Neural progenitor cell (in vitro differentiated cells): ENCODE measurements at regions not wholly inside any gene's neighbourhood (a gene's known extent, or its start where the extent isn't known, plus 50 kb on each side); places are given as distances from the start of the nearest gene placed in this dataset.
A peak's percentile ranks its signal among the peaks of the same experiment; 100 is the strongest.

Source experiments
- DNase-seq: peaks from one replicate; pipeline ENCODE4 v3.0.0-alpha.2; 2016; ENCODE audit warnings: low spot score
- H2AFZ ChIP-seq: fragments of 200-600 bp; sonication (generic); replicated peaks from 2 replicates; pipeline ENCODE4 v1.6.1; 2016; ENCODE audit warnings: antibody characterized with exemption
- H3F3A ChIP-seq: fragments of 200-600 bp; sonication (generic); 2 replicates; pipeline ENCODE4 v1.6.1; 2016; ENCODE audit warnings: antibody characterized with exemption, low read depth
- H3K27ac ChIP-seq: fragments of 200-600 bp; sonication (generic); 2 replicates; pipeline ENCODE4 v1.5.1; 2016; ENCODE audit warnings: mild to moderate bottlenecking
- H3K27me3 ChIP-seq: fragments of 200-600 bp; sonication (generic); 2 replicates; pipeline ENCODE4 v1.6.1; 2016; ENCODE audit warnings: mild to moderate bottlenecking, moderate library complexity
- H3K36me3 ChIP-seq: fragments of 200-600 bp; sonication (generic); 2 replicates; pipeline ENCODE4 v1.5.1; 2016
- H3K4me1 ChIP-seq: fragments of 200-600 bp; sonication (generic); 2 replicates; pipeline ENCODE4 v1.6.1; 2016; ENCODE audit warnings: mixed run types
- H3K4me2 ChIP-seq: fragments of 200-600 bp; sonication (generic); 2 replicates; pipeline ENCODE4 v1.6.1; 2016
- H3K4me3 ChIP-seq: fragments of 200-600 bp; sonication (generic); 2 replicates; pipeline ENCODE4 v1.5.1; 2016
- H3K79me2 ChIP-seq: fragments of 200-600 bp; sonication (generic); 2 replicates; pipeline ENCODE4 v1.6.1; 2016; ENCODE audit warnings: low read depth
- H3K9ac ChIP-seq: fragments of 200-600 bp; sonication (generic); 2 replicates; pipeline ENCODE4 v1.6.1; 2016
- H3K9me3 ChIP-seq: fragments of 200-600 bp; sonication (generic); 2 replicates; pipeline ENCODE4 v1.5.1; 2016; ENCODE audit warnings: low read depth
- H4K20me1 ChIP-seq: fragments of 200-600 bp; sonication (generic); 2 replicates; pipeline ENCODE4 v1.6.1; 2016; ENCODE audit warnings: low read depth
- H3K27ac Mint-ChIP-seq: 3 replicates; pipeline ENCODE4 v1.8.0; 2021; ENCODE audit warnings: mixed read lengths
- H3K27me3 Mint-ChIP-seq: 2 replicates; pipeline ENCODE4 v1.8.0; 2022; ENCODE audit warnings: low read depth, mild to moderate bottlenecking, inconsistent platforms, moderate library complexity, mixed read lengths; ENCODE audit not compliant: insufficient read depth
- H3K36me3 Mint-ChIP-seq: 3 replicates; pipeline ENCODE4 v1.8.0; 2021; ENCODE audit warnings: mixed read lengths
- H3K4me1 Mint-ChIP-seq: 3 replicates; pipeline ENCODE4 v1.8.0; 2021; ENCODE audit warnings: mixed read lengths
- H3K4me3 Mint-ChIP-seq: 3 replicates; pipeline ENCODE4 v1.8.0; 2021; ENCODE audit warnings: mild to moderate bottlenecking, moderate library complexity, mixed read lengths
- H3K9me3 Mint-ChIP-seq: 3 replicates; pipeline ENCODE4 v1.8.0; 2020; ENCODE audit warnings: mixed read lengths
- EZH2 ChIP-seq: fragments of 200-600 bp; sonication (generic); IDR thresholded peaks from 2 replicates; pipeline ENCODE4 v1.6.1; 2017; ENCODE audit warnings: antibody characterized with exemption, mild to moderate bottlenecking, moderate library complexity
- EZH2phosphoT487 ChIP-seq: fragments of 200-600 bp; sonication (generic); IDR thresholded peaks from 2 replicates; pipeline ENCODE4 v1.6.1; 2017; ENCODE audit warnings: antibody characterized with exemption
- TF ChIP-seq, protein P1 (sequence below): fragments of 200-600 bp; sonication (generic); IDR thresholded peaks from 2 replicates; pipeline ENCODE4 v1.5.1; 2017; ENCODE audit warnings: antibody characterized with exemption, mild to moderate bottlenecking

DNA sequence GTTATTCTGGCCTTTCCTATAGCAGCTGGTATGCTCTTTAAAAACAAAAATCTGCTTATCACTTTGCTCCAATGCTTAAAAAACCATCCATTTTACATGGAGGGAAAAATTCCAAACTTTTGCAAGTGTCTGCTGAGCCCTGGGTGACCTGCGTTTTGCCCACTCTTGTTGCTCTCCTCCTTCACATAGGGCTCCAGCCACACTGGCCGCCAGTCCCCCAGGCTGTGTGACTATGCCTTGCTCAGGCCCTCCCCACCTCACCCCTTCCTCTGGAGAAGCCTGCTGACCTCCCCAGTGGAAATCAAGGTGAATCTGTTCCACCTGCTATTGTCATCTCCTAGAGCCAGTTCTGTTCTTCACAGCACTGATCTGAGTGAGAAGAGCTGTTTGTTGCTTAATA lies 126.9 kb downstream of the SLC25A47 start:
- Mint-ChIP-seq H3K4me1 (peaks cover 31% of the 10 kb centered on the region), H3K36me3 (no peaks in the 10 kb centered on the region), H3K4me3 (no peak overlapping the region), H3K27ac (no peak overlapping the region), H3K27me3 (no peaks in the 10 kb centered on the region), H3K9me3 (no peaks in the 10 kb centered on the region)
- Histone ChIP-seq H3K36me3 (no peaks in the 10 kb centered on the region), H3K4me3 (no peak overlapping the region), H3K4me1 (peaks cover 21% of the 10 kb centered on the region), H2AFZ (no peak overlapping the region), H3K9ac (no peak overlapping the region), H3K27me3 (no peaks in the 10 kb centered on the region), H3F3A (peaks cover 9% of the 10 kb centered on the region), H3K79me2 (no peaks in the 10 kb centered on the region), H3K9me3 (no peaks in the 10 kb centered on the region), H4K20me1 (no peaks in the 10 kb centered on the region), H3K4me2 (no peak overlapping the region), H3K27ac (no peak overlapping the region)
- TF ChIP-seq, protein P1, sequence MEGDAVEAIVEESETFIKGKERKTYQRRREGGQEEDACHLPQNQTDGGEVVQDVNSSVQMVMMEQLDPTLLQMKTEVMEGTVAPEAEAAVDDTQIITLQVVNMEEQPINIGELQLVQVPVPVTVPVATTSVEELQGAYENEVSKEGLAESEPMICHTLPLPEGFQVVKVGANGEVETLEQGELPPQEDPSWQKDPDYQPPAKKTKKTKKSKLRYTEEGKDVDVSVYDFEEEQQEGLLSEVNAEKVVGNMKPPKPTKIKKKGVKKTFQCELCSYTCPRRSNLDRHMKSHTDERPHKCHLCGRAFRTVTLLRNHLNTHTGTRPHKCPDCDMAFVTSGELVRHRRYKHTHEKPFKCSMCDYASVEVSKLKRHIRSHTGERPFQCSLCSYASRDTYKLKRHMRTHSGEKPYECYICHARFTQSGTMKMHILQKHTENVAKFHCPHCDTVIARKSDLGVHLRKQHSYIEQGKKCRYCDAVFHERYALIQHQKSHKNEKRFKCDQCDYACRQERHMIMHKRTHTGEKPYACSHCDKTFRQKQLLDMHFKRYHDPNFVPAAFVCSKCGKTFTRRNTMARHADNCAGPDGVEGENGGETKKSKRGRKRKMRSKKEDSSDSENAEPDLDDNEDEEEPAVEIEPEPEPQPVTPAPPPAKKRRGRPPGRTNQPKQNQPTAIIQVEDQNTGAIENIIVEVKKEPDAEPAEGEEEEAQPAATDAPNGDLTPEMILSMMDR = no peak
- TF ChIP-seq EZH2 (no peak), EZH2phosphoT487 (no peak)
- no peak for DNase-seq

GRCh38 chr14:100450736-100451135 lies 127.6 kb downstream of the SLC25A47 start:
- Histone ChIP-seq H3K4me1 (peaks cover 14% of the 10 kb centered on the region), H3K4me3 (no peak overlapping the region), H3K9ac (no peak overlapping the region), H3K36me3 (no peaks in the 10 kb centered on the region), H3K27me3 (no peaks in the 10 kb centered on the region), H3K4me2 (no peak overlapping the region), H4K20me1 (no peaks in the 10 kb centered on the region), H3K9me3 (no peaks in the 10 kb centered on the region), H3F3A (peaks cover 3% of the 10 kb centered on the region), H3K79me2 (no peaks in the 10 kb centered on the region), H3K27ac (no peak overlapping the region), H2AFZ (no peak overlapping the region)
- Mint-ChIP-seq H3K4me1 (peaks cover 31% of the 10 kb centered on the region), H3K27ac (no peak overlapping the region), H3K4me3 (no peak overlapping the region), H3K36me3 (no peaks in the 10 kb centered on the region), H3K27me3 (no peaks in the 10 kb centered on the region), H3K9me3 (no peaks in the 10 kb centered on the region)
- TF ChIP-seq EZH2phosphoT487 = no peak
- TF ChIP-seq, protein P1 = no peak
- TF ChIP-seq EZH2 = no peak
- DNase-seq = no peak

DNA sequence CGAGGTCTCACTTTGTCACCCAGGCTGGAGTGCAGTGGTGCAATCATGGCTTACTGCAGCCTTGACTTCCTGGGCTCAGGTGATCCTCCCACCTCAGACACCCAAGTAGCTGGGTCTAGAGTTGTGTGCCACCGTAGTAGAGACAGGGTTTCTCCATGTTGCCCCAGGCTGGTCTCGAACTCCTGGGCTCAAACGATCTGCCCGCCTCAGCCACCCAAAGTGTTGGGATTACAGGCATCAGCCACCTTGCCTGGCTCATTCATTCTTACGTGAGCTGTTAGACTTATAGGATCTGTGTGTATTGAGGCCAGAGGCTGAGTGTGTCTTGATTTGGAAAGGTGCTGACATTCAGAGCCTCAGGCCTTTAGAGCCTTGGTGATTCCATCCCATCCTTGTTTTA lies 128.1 kb downstream of the SLC25A47 start:
- Mint-ChIP-seq H3K4me3 (no peak overlapping the region), H3K36me3 (no peaks in the 10 kb centered on the region), H3K27me3 (no peaks in the 10 kb centered on the region), H3K4me1 (peaks cover 31% of the 10 kb centered on the region), H3K27ac (no peak overlapping the region), H3K9me3 (no peaks in the 10 kb centered on the region)
- no peaks in the 10 kb centered on the region for H3K9me3 ChIP-seq
- no peaks in the 10 kb centered on the region for H3K36me3 ChIP-seq
- H3K4me1 ChIP-seq = peaks cover 13% of the 10 kb centered on the region
- no peak overlapping the region for H3K4me2 ChIP-seq
- DNase-seq = no peak
- no peaks in the 10 kb centered on the region for H3K27me3 ChIP-seq
- no peak overlapping the region for H3K4me3 ChIP-seq
- no peak for TF ChIP-seq EZH2phosphoT487
- no peak for TF ChIP-seq EZH2
- TF ChIP-seq, protein P1 = no peak
- H3K27ac ChIP-seq = no peak overlapping the region
- H3K79me2 ChIP-seq = no peaks in the 10 kb centered on the region
- no peaks in the 10 kb centered on the region for H3F3A ChIP-seq
- H2AFZ ChIP-seq = no peak overlapping the region
- H3K9ac ChIP-seq = no peak overlapping the region
- H4K20me1 ChIP-seq = no peaks in the 10 kb centered on the region

- Histone ChIP-seq H3K4me2 (no peak overlapping the region), H4K20me1 (no peaks in the 10 kb centered on the region), H3K4me3 (no peak overlapping the region), H3K79me2 (no peaks in the 10 kb centered on the region), H3K9ac (no peak overlapping the region), H3K36me3 (no peaks in the 10 kb centered on the region), H3F3A (no peaks in the 10 kb centered on the region), H3K27me3 (no peaks in the 10 kb centered on the region), H3K27ac (no peak overlapping the region), H3K9me3 (no peaks in the 10 kb centered on the region), H2AFZ (no peak overlapping the region), H3K4me1 (peaks cover 13% of the 10 kb centered on the region)
- Mint-ChIP-seq H3K36me3 (no peaks in the 10 kb centered on the region), H3K4me1 (peaks cover 15% of the 10 kb centered on the region), H3K4me3 (no peak overlapping the region), H3K9me3 (no peaks in the 10 kb centered on the region), H3K27ac (peak overlapping the region; percentile 24), H3K27me3 (no peaks in the 10 kb centered on the region)
- TF ChIP-seq EZH2phosphoT487 = no peak
- no peak for TF ChIP-seq EZH2
- TF ChIP-seq, protein P1 = no peak
- DNase-seq = no peak
These were observed 130.8 kb downstream of the SLC25A47 start for GRCh38 chr14:100453930-100454329.
